IMR-90 (cell line): ENCODE measurements at regions not wholly inside any gene's neighbourhood (a gene's known extent, or its start where the extent isn't known, plus 50 kb on each side); places are given as distances from the start of the nearest gene placed in this dataset.

Source experiments
- ATAC-seq: fragments of 200-7000 bp; cut with Tn5 transposase; 2 replicates; pipeline ENCODE4 v1.9.1; 2020; ENCODE audit warnings: low read depth, mild to moderate bottlenecking, moderate library complexity
- BruUV-seq: library from RNA; stranded (reverse); fragments of 400-500 nt; replicated peaks from 2 replicates; lab custom pipeline; 2021; lab: Mats Ljungman, UMichigan
- CTCF ChIA-PET: fragments of 300-600 bp; formaldehyde crosslinking; extraction: SDS; loops from one replicate; lab custom pipeline; 2021; ENCODE audit warnings: antibody characterized with exemption; lab: Yijun Ruan, JAX
- POLR2A ChIA-PET: fragments of 300-600 bp; sonication (Branson Sonifier 250); formaldehyde crosslinking; loops from one replicate; lab custom pipeline; 2022; ENCODE audit warnings: antibody characterized with exemption; ENCODE audit not compliant: unreplicated experiment; lab: Charles Lee
- DNase-seq: peaks from one replicate; pipeline ENCODE4 v3.0.0; 2013
- H2AFZ ChIP-seq: replicated peaks from 2 replicates; pipeline ENCODE3; 2013; ENCODE audit warnings: low read length, mild to moderate bottlenecking; ENCODE audit not compliant: poor library complexity
- H2AK5ac ChIP-seq: 2 replicates; pipeline ENCODE4 v1.6.1; 2013; ENCODE audit warnings: low read depth, low read length, inconsistent platforms
- H2AK9ac ChIP-seq: replicated peaks from 2 replicates; pipeline ENCODE3; 2013; ENCODE audit warnings: mild to moderate bottlenecking, low read depth, low read length, moderate library complexity; ENCODE audit not compliant: poor library complexity
- H2BK120ac ChIP-seq: 2 replicates; pipeline ENCODE4 v1.6.1; 2013; ENCODE audit warnings: low read depth, low read length, inconsistent platforms
- H2BK15ac ChIP-seq: 3 replicates; pipeline ENCODE4 v1.6.1; 2013; ENCODE audit warnings: low read depth, low read length, inconsistent platforms
- H2BK20ac ChIP-seq: 2 replicates; pipeline ENCODE4 v1.6.1; 2013; ENCODE audit warnings: low read depth, mild to moderate bottlenecking, inconsistent platforms, low read length, moderate library complexity
- H2BK5ac ChIP-seq: 2 replicates; pipeline ENCODE4 v1.6.1; 2013; ENCODE audit warnings: mild to moderate bottlenecking, low read depth, low read length, inconsistent platforms; ENCODE audit not compliant: poor library complexity, severe bottlenecking
- H3K14ac ChIP-seq: replicated peaks from 2 replicates; pipeline ENCODE4 v1.6.1; 2013; ENCODE audit warnings: low read depth, low read length, inconsistent platforms
- H3K18ac ChIP-seq: 2 replicates; pipeline ENCODE4 v1.6.1; 2013; ENCODE audit warnings: low read depth, low read length, control low read depth
- H3K23ac ChIP-seq: 2 replicates; pipeline ENCODE4 v1.6.1; 2013; ENCODE audit warnings: low read depth, low read length, inconsistent platforms
- H3K27ac ChIP-seq: 2 replicates; pipeline ENCODE4 v1.5.1; 2013; ENCODE audit warnings: mild to moderate bottlenecking, control low read depth, low read length; ENCODE audit not compliant: insufficient read depth
- H3K27me3 ChIP-seq: 2 replicates; pipeline ENCODE4 v1.6.1; 2013; ENCODE audit warnings: low read length; ENCODE audit not compliant: control insufficient read depth, insufficient read depth
- H3K36me3 ChIP-seq: 2 replicates; pipeline ENCODE4 v1.6.1; 2013; ENCODE audit warnings: low read length, mixed read lengths; ENCODE audit not compliant: control insufficient read depth, insufficient read depth
- H3K4ac ChIP-seq: 2 replicates; pipeline ENCODE4 v1.6.1; 2013; ENCODE audit warnings: low read depth, low read length, inconsistent platforms
- H3K4me1 ChIP-seq: 2 replicates; pipeline ENCODE4 v1.6.1; 2013; ENCODE audit warnings: low read length, mixed read lengths; ENCODE audit not compliant: control insufficient read depth, insufficient read depth
- H3K4me2 ChIP-seq: 2 replicates; pipeline ENCODE4 v1.6.1; 2013; ENCODE audit warnings: low read depth, mild to moderate bottlenecking, control low read depth, low read length, moderate library complexity
- H3K4me3 ChIP-seq: 2 replicates; pipeline ENCODE4 v1.5.1; 2013; ENCODE audit warnings: low read depth, mild to moderate bottlenecking, control low read depth, low read length, moderate library complexity; ENCODE audit not compliant: insufficient read depth
- H3K56ac ChIP-seq: 2 replicates; pipeline ENCODE4 v1.6.1; 2013; ENCODE audit warnings: low read length, inconsistent platforms; ENCODE audit not compliant: insufficient read depth; ENCODE audit errors: extremely low read depth
- H3K79me1 ChIP-seq, 2 experiments: 2 replicates each; pipeline ENCODE4 v1.6.1; 2013; ENCODE audit warnings: low read length in 2 of 2, inconsistent platforms in 1 of 2, low read depth in 1 of 2
- H3K9ac ChIP-seq: 2 replicates; pipeline ENCODE4 v1.6.1; 2013; ENCODE audit warnings: low read depth, low read length, control low read depth
- H3K9me1 ChIP-seq: 2 replicates; pipeline ENCODE4 v1.6.1; 2013; ENCODE audit warnings: low read length, inconsistent platforms; ENCODE audit not compliant: insufficient read depth
- H3K9me3 ChIP-seq: 2 replicates; pipeline ENCODE4 v1.6.1; 2013; ENCODE audit warnings: low read length; ENCODE audit not compliant: control insufficient read depth, insufficient read depth
- H4K20me1 ChIP-seq: 2 replicates; pipeline ENCODE4 v1.6.1; 2013; ENCODE audit warnings: low read length, inconsistent platforms; ENCODE audit not compliant: insufficient read depth
- H4K5ac ChIP-seq: 2 replicates; pipeline ENCODE4 v1.6.1; 2013; ENCODE audit warnings: mild to moderate bottlenecking, low read depth, low read length, control low read depth
- H4K8ac ChIP-seq, 2 experiments: 2 replicates each; pipeline ENCODE4 v1.6.1; 2013; ENCODE audit warnings: low read depth in 2 of 2, low read length in 2 of 2, control low read depth in 1 of 2, inconsistent platforms in 1 of 2
- H4K91ac ChIP-seq: 2 replicates; pipeline ENCODE4 v1.6.1; 2013; ENCODE audit warnings: low read depth, low read length, inconsistent platforms; ENCODE audit not compliant: insufficient read depth
- BHLHE40 ChIP-seq: fragments of 150-350 bp; IDR thresholded peaks from 2 replicates; pipeline ENCODE4 v1.6.1; 2016; ENCODE audit warnings: mild to moderate bottlenecking, low read depth, low read length
- CEBPB ChIP-seq: IDR thresholded peaks from 2 replicates; pipeline ENCODE4 v1.6.1; 2012; ENCODE audit warnings: low read depth, low read length, improper control_type of control experiment
- CHD1 ChIP-seq: IDR thresholded peaks from 2 replicates; pipeline ENCODE4 v1.6.1; 2012; ENCODE audit warnings: low read depth, low read length, improper control_type of control experiment
- CTCF ChIP-seq: conservative IDR thresholded peaks from 2 replicates; pipeline ENCODE4 v1.5.1; 2012; ENCODE audit warnings: mild to moderate bottlenecking, low read depth, low read length, improper control_type of control experiment
- ELK1 ChIP-seq: fragments of 150-350 bp; IDR thresholded peaks from 2 replicates; pipeline ENCODE4 v1.6.1; 2016; ENCODE audit warnings: low read depth, mild to moderate bottlenecking, low read length, moderate library complexity, borderline replicate concordance
- FOS ChIP-seq: fragments of 150-350 bp; IDR thresholded peaks from 2 replicates; pipeline ENCODE4 v1.6.1; 2016; ENCODE audit warnings: low read depth, low read length
- MAFK ChIP-seq: IDR thresholded peaks from 2 replicates; pipeline ENCODE4 v1.6.1; 2012; ENCODE audit warnings: low read depth, low read length, improper control_type of control experiment
- MAZ ChIP-seq: IDR thresholded peaks from 2 replicates; pipeline ENCODE4 v1.6.1; 2012; ENCODE audit warnings: low read depth, mild to moderate bottlenecking, low read length, improper control_type of control experiment, moderate library complexity, borderline replicate concordance
- MXI1 ChIP-seq: IDR thresholded peaks from 2 replicates; pipeline ENCODE4 v1.6.1; 2012; ENCODE audit warnings: low read depth, mild to moderate bottlenecking, low read length, moderate library complexity, borderline replicate concordance
- NFE2L2 ChIP-seq: fragments of 150-350 bp; IDR thresholded peaks from 2 replicates; pipeline ENCODE4 v1.6.1; 2016; ENCODE audit warnings: low read depth, mild to moderate bottlenecking, low read length
- POLR2A ChIP-seq: IDR thresholded peaks from 2 replicates; pipeline ENCODE4 v1.6.1; 2012; ENCODE audit warnings: mild to moderate bottlenecking, low read depth, low read length
- RAD21 ChIP-seq: IDR thresholded peaks from 2 replicates; pipeline ENCODE4 v1.6.1; 2012; ENCODE audit warnings: low read length, improper control_type of control experiment
- RCOR1 ChIP-seq: IDR thresholded peaks from 2 replicates; pipeline ENCODE4 v1.6.1; 2012; ENCODE audit warnings: mild to moderate bottlenecking, low read length, improper control_type of control experiment; ENCODE audit not compliant: insufficient replicate concordance
- RFX5 ChIP-seq: IDR thresholded peaks from 2 replicates; pipeline ENCODE4 v1.8.0; 2012; ENCODE audit warnings: low read depth, mild to moderate bottlenecking, low read length, moderate library complexity
- SMC3 ChIP-seq: fragments of 150-350 bp; IDR thresholded peaks from 2 replicates; pipeline ENCODE4 v1.6.1; 2016; ENCODE audit warnings: low read depth, mild to moderate bottlenecking, antibody characterized with exemption, low read length, moderate library complexity
- USF2 ChIP-seq: fragments of 150-350 bp; IDR thresholded peaks from 2 replicates; pipeline ENCODE4 v1.6.1; 2017; ENCODE audit warnings: mild to moderate bottlenecking, antibody characterized with exemption, low read length, low read depth
- WGBS, 2 experiments: methylation state at CpG; one replicate each; pipeline versions ENCODE4 v1.1.5 to v1.1.7; 2013; ENCODE audit warnings: missing lambda C conversion rate in 2 of 2; ENCODE audit not compliant: insufficient read length in 1 of 2; ENCODE audit errors: extremely low coverage in 2 of 2; 5-methylcytosine and 5-hydroxymethylcytosine counted together
- dilution Hi-C: fragments of 300-500 bp; cut with HindIII; formaldehyde crosslinking; loops from one replicate; pipeline ENCODE4 v1.14.3; 2018; ENCODE audit warnings: low sequenced_read_pairs; ENCODE audit not compliant: unreplicated experiment
- in situ Hi-C: fragments of 300-500 bp; cut with MboI; formaldehyde crosslinking; loops from 3 replicates; pipeline ENCODE4 v1.14.3; 2019; ENCODE audit warnings: low sequenced_read_pairs, inconsistent platforms, mixed read lengths
- intact Hi-C: fragments of 100-400 bp; cut with micrococcal nuclease; formaldehyde crosslinking; loops from 2 replicates; pipeline ENCODE4 v1.10.0; 2022

GRCh38 chr3:70738291-70738681, 425.8 kb upstream of the MDFIC2 start:
- H3K36me3 ChIP-seq, result no peaks in the 10 kb centered on the region
- no CpG with 5 or more reads among the region's 4 CpGs for WGBS, 2 experiments
- no peak overlapping the region for H4K5ac ChIP-seq
- no peak overlapping the region for H3K56ac ChIP-seq
- H2AK5ac ChIP-seq, result no peak overlapping the region
- DNase-seq (no peak), ATAC-seq (no peak)
- peaks cover 1% of the 10 kb centered on the region; the same call in 1 of the 2 replicates for H3K4me1 ChIP-seq
- ChIA-PET CTCF (interaction anchor here (0.7 kb wide), 1 partner anchor 313 kb away, joined by 4 read pairs; no protein-coding TSS in a partner anchor), POLR2A (no interaction called here)
- 0 out of 2 replicates have a peak, but pooled peaks cover 2% of the 10 kb centered on the region for H3K9me1 ChIP-seq
- H3K4ac ChIP-seq, result no peak overlapping the region
- no peak overlapping the region for H2AK9ac ChIP-seq
- no peak overlapping the region for H2BK120ac ChIP-seq
- TF ChIP-seq CHD1 (no peak), ELK1 (no peak), RFX5 (no peak), RAD21 (no peak), BHLHE40 (no peak), RCOR1 (no peak), USF2 (no peak), POLR2A (no peak), CTCF (no peak), MAFK (no peak), SMC3 (no peak), MAZ (no peak), MXI1 (no peak), FOS (no peak), NFE2L2 (no peak), CEBPB (no peak)
- no peak overlapping the region for H2BK15ac ChIP-seq
- H2BK20ac ChIP-seq, result no peak overlapping the region
- no peaks in the 10 kb centered on the region for H4K20me1 ChIP-seq
- H2AFZ ChIP-seq, result no peak overlapping the region
- no peak overlapping the region for H3K23ac ChIP-seq
- in situ Hi-C loops, result no loop called here
- dilution Hi-C loops, result no loop called here
- no peak overlapping the region for H3K9ac ChIP-seq
- H3K18ac ChIP-seq, result no peak overlapping the region
- H3K79me1 ChIP-seq, result no peaks in the 10 kb centered on the region
- H3K27me3 ChIP-seq, result no peaks in the 10 kb centered on the region
- H3K9me3 ChIP-seq, result no peaks in the 10 kb centered on the region; the same call in 1 of the 2 replicates
- no peak overlapping the region for H4K8ac ChIP-seq
- intact Hi-C loops, result no loop called here
- no peak overlapping the region for H3K27ac ChIP-seq
- no TSS peak for BruUV-seq
- no peak overlapping the region for H3K4me2 ChIP-seq
- no peak overlapping the region; the same call in 1 of the 2 replicates for H3K14ac ChIP-seq
- H3K4me3 ChIP-seq, result no peak overlapping the region
- no peak overlapping the region for H4K91ac ChIP-seq
- no peak overlapping the region for H2BK5ac ChIP-seq
